ENCODE measurements at regions not wholly inside any gene's neighbourhood (a gene's known extent, or its start where the extent isn't known, plus 50 kb on each side); places are given as distances from the start of the nearest gene placed in this dataset.

DNA sequence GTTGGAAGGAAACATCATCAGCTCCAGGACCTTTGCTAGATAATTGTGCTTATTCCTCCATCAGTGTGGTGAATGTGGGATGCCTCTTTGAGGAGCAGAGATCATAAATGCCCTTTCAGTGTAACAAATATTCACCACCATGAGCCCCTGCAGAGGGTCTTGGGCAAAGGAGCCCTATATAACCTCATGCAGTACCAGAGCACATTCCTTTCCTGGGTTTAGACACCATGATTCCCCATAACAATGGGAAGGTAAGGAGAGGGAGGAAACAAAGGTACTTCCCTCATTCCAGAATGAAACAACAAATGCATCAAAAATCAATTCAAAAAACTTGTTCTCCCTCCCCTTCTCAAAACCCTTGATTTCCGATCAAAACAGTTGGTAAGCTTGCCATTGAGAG, 103.4 kb upstream of the PROX1 start:
- Histone ChIP-seq H3K9me3 (ENCODE audit: control insufficient read depth, insufficient read depth, low read depth, low read length) (no peaks in the 10 kb centered on the region), H3K27me3 (ENCODE audit: control insufficient read depth, insufficient read depth, low read length) (peaks cover 3% of the 10 kb centered on the region; the same call in 1 of the 2 replicates), H3K4me1 (ENCODE audit: control insufficient read depth, insufficient read depth, low read length) (no peaks in the 10 kb centered on the region), H3K27ac (ENCODE audit: low read length) (no peak overlapping the region), H3K4me3 (ENCODE audit: low read depth in 2 of 2, low read length in 2 of 2) (no peak overlapping the region), H3K36me3 (ENCODE audit: control insufficient read depth, insufficient read depth, low read length) (no peaks in the 10 kb centered on the region)
- intact Hi-C loops (cut with micrococcal nuclease; ENCODE audit: unreplicated experiment) (no loop called here), in situ Hi-C loops (cut with HindIII; ENCODE audit: low pct_unique_long_range_greater_than_20kb, low sequenced_read_pairs) (no loop called here)
- ChIA-PET POLR2A (no interaction called here), CTCF (no interaction called here)
- TF ChIP-seq SIN3A (IDR thresholded peaks at IDR 0.05; ENCODE audit: borderline replicate concordance, insufficient read depth, low read depth, low read length): no peak
- TF ChIP-seq, protein P1, sequence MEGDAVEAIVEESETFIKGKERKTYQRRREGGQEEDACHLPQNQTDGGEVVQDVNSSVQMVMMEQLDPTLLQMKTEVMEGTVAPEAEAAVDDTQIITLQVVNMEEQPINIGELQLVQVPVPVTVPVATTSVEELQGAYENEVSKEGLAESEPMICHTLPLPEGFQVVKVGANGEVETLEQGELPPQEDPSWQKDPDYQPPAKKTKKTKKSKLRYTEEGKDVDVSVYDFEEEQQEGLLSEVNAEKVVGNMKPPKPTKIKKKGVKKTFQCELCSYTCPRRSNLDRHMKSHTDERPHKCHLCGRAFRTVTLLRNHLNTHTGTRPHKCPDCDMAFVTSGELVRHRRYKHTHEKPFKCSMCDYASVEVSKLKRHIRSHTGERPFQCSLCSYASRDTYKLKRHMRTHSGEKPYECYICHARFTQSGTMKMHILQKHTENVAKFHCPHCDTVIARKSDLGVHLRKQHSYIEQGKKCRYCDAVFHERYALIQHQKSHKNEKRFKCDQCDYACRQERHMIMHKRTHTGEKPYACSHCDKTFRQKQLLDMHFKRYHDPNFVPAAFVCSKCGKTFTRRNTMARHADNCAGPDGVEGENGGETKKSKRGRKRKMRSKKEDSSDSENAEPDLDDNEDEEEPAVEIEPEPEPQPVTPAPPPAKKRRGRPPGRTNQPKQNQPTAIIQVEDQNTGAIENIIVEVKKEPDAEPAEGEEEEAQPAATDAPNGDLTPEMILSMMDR (IDR thresholded peaks at IDR 0.05): no peak
- TF ChIP-seq TCF7L2 (IDR thresholded peaks at IDR 0.05; ENCODE audit: low read depth, low read length): no peak
- TF ChIP-seq, protein P2, sequence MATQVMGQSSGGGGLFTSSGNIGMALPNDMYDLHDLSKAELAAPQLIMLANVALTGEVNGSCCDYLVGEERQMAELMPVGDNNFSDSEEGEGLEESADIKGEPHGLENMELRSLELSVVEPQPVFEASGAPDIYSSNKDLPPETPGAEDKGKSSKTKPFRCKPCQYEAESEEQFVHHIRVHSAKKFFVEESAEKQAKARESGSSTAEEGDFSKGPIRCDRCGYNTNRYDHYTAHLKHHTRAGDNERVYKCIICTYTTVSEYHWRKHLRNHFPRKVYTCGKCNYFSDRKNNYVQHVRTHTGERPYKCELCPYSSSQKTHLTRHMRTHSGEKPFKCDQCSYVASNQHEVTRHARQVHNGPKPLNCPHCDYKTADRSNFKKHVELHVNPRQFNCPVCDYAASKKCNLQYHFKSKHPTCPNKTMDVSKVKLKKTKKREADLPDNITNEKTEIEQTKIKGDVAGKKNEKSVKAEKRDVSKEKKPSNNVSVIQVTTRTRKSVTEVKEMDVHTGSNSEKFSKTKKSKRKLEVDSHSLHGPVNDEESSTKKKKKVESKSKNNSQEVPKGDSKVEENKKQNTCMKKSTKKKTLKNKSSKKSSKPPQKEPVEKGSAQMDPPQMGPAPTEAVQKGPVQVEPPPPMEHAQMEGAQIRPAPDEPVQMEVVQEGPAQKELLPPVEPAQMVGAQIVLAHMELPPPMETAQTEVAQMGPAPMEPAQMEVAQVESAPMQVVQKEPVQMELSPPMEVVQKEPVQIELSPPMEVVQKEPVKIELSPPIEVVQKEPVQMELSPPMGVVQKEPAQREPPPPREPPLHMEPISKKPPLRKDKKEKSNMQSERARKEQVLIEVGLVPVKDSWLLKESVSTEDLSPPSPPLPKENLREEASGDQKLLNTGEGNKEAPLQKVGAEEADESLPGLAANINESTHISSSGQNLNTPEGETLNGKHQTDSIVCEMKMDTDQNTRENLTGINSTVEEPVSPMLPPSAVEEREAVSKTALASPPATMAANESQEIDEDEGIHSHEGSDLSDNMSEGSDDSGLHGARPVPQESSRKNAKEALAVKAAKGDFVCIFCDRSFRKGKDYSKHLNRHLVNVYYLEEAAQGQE (IDR thresholded peaks at IDR 0.05; ENCODE audit: insufficient read depth in 1 of 2, low read depth in 2 of 2, low read length in 1 of 2): no peak
- TF ChIP-seq POLR2AphosphoS5 (IDR thresholded peaks at IDR 0.05; ENCODE audit: low read depth, low read length): no peak
- no TSS peak for BruUV-seq (replicated peaks)
- DNase-seq (ENCODE audit: low read depth, low spot score) (no peak), ATAC-seq (no peak)

DNA sequence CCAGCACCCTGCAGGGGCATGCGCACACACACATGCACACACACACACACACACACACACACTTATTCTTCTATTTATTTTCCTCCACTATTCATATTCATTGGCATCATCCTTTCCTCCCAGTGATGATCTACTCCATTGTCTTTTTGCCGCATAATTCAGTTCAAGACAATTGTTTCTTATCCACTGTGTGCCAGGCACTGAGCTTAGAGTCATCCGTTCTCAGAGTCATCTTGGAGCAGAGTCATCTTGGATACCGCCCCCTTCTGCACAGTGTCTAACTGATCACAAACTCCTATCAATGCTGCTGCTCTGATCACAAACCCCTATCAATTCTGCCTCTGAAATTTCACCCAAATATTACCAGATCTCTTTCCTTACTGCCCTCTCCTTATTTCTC, 102.8 kb upstream of the PROX1 start:
- Histone ChIP-seq H3K27me3 (ENCODE audit: control insufficient read depth, insufficient read depth, low read length) (peaks cover 3% of the 10 kb centered on the region; the same call in 1 of the 2 replicates), H3K4me1 (ENCODE audit: control insufficient read depth, insufficient read depth, low read length) (no peaks in the 10 kb centered on the region), H3K27ac (ENCODE audit: low read length) (no peak overlapping the region), H3K36me3 (ENCODE audit: control insufficient read depth, insufficient read depth, low read length) (no peaks in the 10 kb centered on the region), H3K4me3 (ENCODE audit: low read depth in 2 of 2, low read length in 2 of 2) (no peak overlapping the region), H3K9me3 (ENCODE audit: control insufficient read depth, insufficient read depth, low read depth, low read length) (no peaks in the 10 kb centered on the region)
- POLR2A ChIA-PET: no interaction called here
- no peak for TF ChIP-seq TCF7L2 (IDR thresholded peaks at IDR 0.05; ENCODE audit: low read depth, low read length)
- TF ChIP-seq POLR2AphosphoS5 (IDR thresholded peaks at IDR 0.05; ENCODE audit: low read depth, low read length): no peak
- TF ChIP-seq SIN3A (IDR thresholded peaks at IDR 0.05; ENCODE audit: borderline replicate concordance, insufficient read depth, low read depth, low read length): no peak
- TF ChIP-seq, protein P1 (IDR thresholded peaks at IDR 0.05): no peak
- TF ChIP-seq, protein P2 (IDR thresholded peaks at IDR 0.05; ENCODE audit: insufficient read depth in 1 of 2, low read depth in 2 of 2, low read length in 1 of 2): no peak
- DNase-seq (ENCODE audit: low read depth, low spot score) (no peak), ATAC-seq (no peak)
- in situ Hi-C loops (cut with HindIII; ENCODE audit: low pct_unique_long_range_greater_than_20kb, low sequenced_read_pairs) (no loop called here), intact Hi-C loops (cut with micrococcal nuclease; ENCODE audit: unreplicated experiment) (no loop called here)
- CTCF ChIA-PET: no interaction called here
- no TSS peak for BruUV-seq (replicated peaks)

Data from Panc1 (cell line).